Neural progenitor cell (in vitro differentiated cells): ENCODE measurements at regions not wholly inside any gene's neighbourhood (a gene's known extent, or its start where the extent isn't known, plus 50 kb on each side); places are given as distances from the start of the nearest gene placed in this dataset.
A peak's percentile ranks its signal among the peaks of the same experiment; 100 is the strongest.

Experiments
- DNase-seq: peaks from one replicate; pipeline ENCODE4 v3.0.0-alpha.2; 2016; ENCODE audit warnings: low spot score
- H2AFZ ChIP-seq: fragments of 200-600 bp; sonication (generic); replicated peaks from 2 replicates; pipeline ENCODE4 v1.6.1; 2016; ENCODE audit warnings: antibody characterized with exemption
- H3F3A ChIP-seq: fragments of 200-600 bp; sonication (generic); 2 replicates; pipeline ENCODE4 v1.6.1; 2016; ENCODE audit warnings: antibody characterized with exemption, low read depth
- H3K27ac ChIP-seq: fragments of 200-600 bp; sonication (generic); 2 replicates; pipeline ENCODE4 v1.5.1; 2016; ENCODE audit warnings: mild to moderate bottlenecking
- H3K27me3 ChIP-seq: fragments of 200-600 bp; sonication (generic); 2 replicates; pipeline ENCODE4 v1.6.1; 2016; ENCODE audit warnings: mild to moderate bottlenecking, moderate library complexity
- H3K36me3 ChIP-seq: fragments of 200-600 bp; sonication (generic); 2 replicates; pipeline ENCODE4 v1.5.1; 2016
- H3K4me1 ChIP-seq: fragments of 200-600 bp; sonication (generic); 2 replicates; pipeline ENCODE4 v1.6.1; 2016; ENCODE audit warnings: mixed run types
- H3K4me2 ChIP-seq: fragments of 200-600 bp; sonication (generic); 2 replicates; pipeline ENCODE4 v1.6.1; 2016
- H3K4me3 ChIP-seq: fragments of 200-600 bp; sonication (generic); 2 replicates; pipeline ENCODE4 v1.5.1; 2016
- H3K79me2 ChIP-seq: fragments of 200-600 bp; sonication (generic); 2 replicates; pipeline ENCODE4 v1.6.1; 2016; ENCODE audit warnings: low read depth
- H3K9ac ChIP-seq: fragments of 200-600 bp; sonication (generic); 2 replicates; pipeline ENCODE4 v1.6.1; 2016
- H3K9me3 ChIP-seq: fragments of 200-600 bp; sonication (generic); 2 replicates; pipeline ENCODE4 v1.5.1; 2016; ENCODE audit warnings: low read depth
- H4K20me1 ChIP-seq: fragments of 200-600 bp; sonication (generic); 2 replicates; pipeline ENCODE4 v1.6.1; 2016; ENCODE audit warnings: low read depth
- H3K27ac Mint-ChIP-seq: 3 replicates; pipeline ENCODE4 v1.8.0; 2021; ENCODE audit warnings: mixed read lengths
- H3K27me3 Mint-ChIP-seq: 2 replicates; pipeline ENCODE4 v1.8.0; 2022; ENCODE audit warnings: low read depth, mild to moderate bottlenecking, inconsistent platforms, moderate library complexity, mixed read lengths; ENCODE audit not compliant: insufficient read depth
- H3K36me3 Mint-ChIP-seq: 3 replicates; pipeline ENCODE4 v1.8.0; 2021; ENCODE audit warnings: mixed read lengths
- H3K4me1 Mint-ChIP-seq: 3 replicates; pipeline ENCODE4 v1.8.0; 2021; ENCODE audit warnings: mixed read lengths
- H3K4me3 Mint-ChIP-seq: 3 replicates; pipeline ENCODE4 v1.8.0; 2021; ENCODE audit warnings: mild to moderate bottlenecking, moderate library complexity, mixed read lengths
- H3K9me3 Mint-ChIP-seq: 3 replicates; pipeline ENCODE4 v1.8.0; 2020; ENCODE audit warnings: mixed read lengths
- CTCF ChIP-seq: fragments of 200-600 bp; sonication (generic); IDR thresholded peaks from 2 replicates; pipeline ENCODE4 v1.5.1; 2017; ENCODE audit warnings: antibody characterized with exemption, mild to moderate bottlenecking
- EZH2 ChIP-seq: fragments of 200-600 bp; sonication (generic); IDR thresholded peaks from 2 replicates; pipeline ENCODE4 v1.6.1; 2017; ENCODE audit warnings: antibody characterized with exemption, mild to moderate bottlenecking, moderate library complexity
- EZH2phosphoT487 ChIP-seq: fragments of 200-600 bp; sonication (generic); IDR thresholded peaks from 2 replicates; pipeline ENCODE4 v1.6.1; 2017; ENCODE audit warnings: antibody characterized with exemption

- H3K27ac Mint-ChIP-seq: no peak overlapping the region
- H3K36me3 ChIP-seq: no peaks in the 10 kb centered on the region
- H3K4me3 ChIP-seq: no peak overlapping the region
- TF ChIP-seq CTCF (no peak), EZH2 (no peak), EZH2phosphoT487 (no peak)
- H3K36me3 Mint-ChIP-seq: no peaks in the 10 kb centered on the region
- H3K27ac ChIP-seq: no peak overlapping the region
- no peaks in the 10 kb centered on the region for H3K4me1 ChIP-seq
- H3K9me3 Mint-ChIP-seq: no peaks in the 10 kb centered on the region
- no peak overlapping the region for H3K4me3 Mint-ChIP-seq
- peaks cover 32% of the 10 kb centered on the region for H3K4me1 Mint-ChIP-seq
- H2AFZ ChIP-seq: no peak overlapping the region
- no peak overlapping the region for H3K4me2 ChIP-seq
- H4K20me1 ChIP-seq: no peaks in the 10 kb centered on the region
- H3K79me2 ChIP-seq: no peaks in the 10 kb centered on the region
- no peak overlapping the region for H3K9ac ChIP-seq
- no peaks in the 10 kb centered on the region for H3F3A ChIP-seq
- H3K27me3 ChIP-seq: no peaks in the 10 kb centered on the region
- no peaks in the 10 kb centered on the region for H3K9me3 ChIP-seq
- DNase-seq: no peak
- H3K27me3 Mint-ChIP-seq: no peaks in the 10 kb centered on the region
Measured at GRCh38 chr21:16074950-16075489, 345.2 kb downstream of the USP25 start.

GRCh38 chr21:16075649-16076282, 346.0 kb downstream of the USP25 start:
- Histone ChIP-seq H3K79me2 (no peaks in the 10 kb centered on the region), H3K27ac (no peak overlapping the region), H3K9me3 (no peaks in the 10 kb centered on the region), H4K20me1 (no peaks in the 10 kb centered on the region), H3K4me3 (no peak overlapping the region), H3K9ac (no peak overlapping the region), H3F3A (no peaks in the 10 kb centered on the region), H3K4me1 (no peaks in the 10 kb centered on the region), H2AFZ (peak overlapping the region; percentile 83), H3K4me2 (no peak overlapping the region), H3K27me3 (no peaks in the 10 kb centered on the region), H3K36me3 (no peaks in the 10 kb centered on the region)
- no peaks in the 10 kb centered on the region for H3K27me3 Mint-ChIP-seq
- H3K36me3 Mint-ChIP-seq: no peaks in the 10 kb centered on the region
- TF ChIP-seq CTCF (no peak), EZH2phosphoT487 (no peak), EZH2 (no peak)
- no peak overlapping the region for H3K4me3 Mint-ChIP-seq
- no peak for DNase-seq
- no peaks in the 10 kb centered on the region for H3K9me3 Mint-ChIP-seq
- H3K4me1 Mint-ChIP-seq: peaks cover 25% of the 10 kb centered on the region
- H3K27ac Mint-ChIP-seq: no peak overlapping the region

- Mint-ChIP-seq H3K27ac (no peak overlapping the region), H3K36me3 (no peaks in the 10 kb centered on the region), H3K9me3 (no peaks in the 10 kb centered on the region), H3K4me1 (peaks cover 20% of the 10 kb centered on the region), H3K27me3 (no peaks in the 10 kb centered on the region), H3K4me3 (no peak overlapping the region)
- Histone ChIP-seq H4K20me1 (no peaks in the 10 kb centered on the region), H3K79me2 (no peaks in the 10 kb centered on the region), H3K4me2 (no peak overlapping the region), H3K9me3 (no peaks in the 10 kb centered on the region), H3K36me3 (no peaks in the 10 kb centered on the region), H3K27ac (no peak overlapping the region), H3K9ac (no peak overlapping the region), H3F3A (no peaks in the 10 kb centered on the region), H2AFZ (no peak overlapping the region), H3K4me1 (no peaks in the 10 kb centered on the region), H3K27me3 (no peaks in the 10 kb centered on the region), H3K4me3 (no peak overlapping the region)
- no peak for DNase-seq
- TF ChIP-seq EZH2phosphoT487 (no peak), EZH2 (no peak), CTCF (no peak)
Measured at GRCh38 chr21:16076465-16076864, 346.7 kb downstream of the USP25 start.
